HL-60 (cell line): ENCODE measurements at regions not wholly inside any gene's neighbourhood (a gene's known extent, or its start where the extent isn't known, plus 50 kb on each side); places are given as distances from the start of the nearest gene placed in this dataset.

Experiments used
- CTCF ChIP-seq: IDR thresholded peaks from one replicate; pipeline ENCODE4 v1.5.1; 2011; ENCODE audit warnings: low read length, control low read depth, inconsistent platforms; ENCODE audit not compliant: insufficient read depth
- POLR2AphosphoS5 ChIP-seq: IDR thresholded peaks from 2 replicates; pipeline ENCODE4 v1.6.1; 2012; ENCODE audit warnings: low read depth

- TF ChIP-seq CTCF (no peak), POLR2AphosphoS5 (no peak)
Measured at GRCh38 chr13:64997438-64997837, 2232.7 kb downstream of the PCDH9 start.
